Hepatocyte (in vitro differentiated cells): ENCODE measurements at regions not wholly inside any gene's neighbourhood (a gene's known extent, or its start where the extent isn't known, plus 50 kb on each side); places are given as distances from the start of the nearest gene placed in this dataset.

ENCODE experiments used
- DNase-seq: peaks from one replicate; pipeline ENCODE4 v3.0.0-alpha.2; 2016; ENCODE audit warnings: low spot score
- H2AFZ ChIP-seq: fragments of 200-600 bp; sonication (generic); 2 replicates; pipeline ENCODE4 v1.6.0; 2016; ENCODE audit warnings: antibody characterized with exemption, mild to moderate bottlenecking
- H3K27ac ChIP-seq: fragments of 200-600 bp; sonication (generic); 2 replicates; pipeline ENCODE4 v1.5.1; 2016; ENCODE audit warnings: mild to moderate bottlenecking
- H3K27me3 ChIP-seq: fragments of 200-600 bp; sonication (generic); 2 replicates; pipeline ENCODE4 v1.6.1; 2016
- H3K36me3 ChIP-seq: fragments of 200-600 bp; sonication (generic); replicated peaks from 2 replicates; pipeline ENCODE4 v1.5.1; 2016; ENCODE audit warnings: low read depth; ENCODE audit not compliant: insufficient read depth
- H3K4me1 ChIP-seq: fragments of 200-600 bp; sonication (generic); 2 replicates; pipeline ENCODE4 v1.5.1; 2016; ENCODE audit warnings: mild to moderate bottlenecking, moderate library complexity; ENCODE audit not compliant: insufficient read depth
- H3K4me2 ChIP-seq: fragments of 200-600 bp; sonication (generic); 2 replicates; pipeline ENCODE4 v1.6.0; 2016
- H3K4me3 ChIP-seq: fragments of 200-600 bp; sonication (generic); 2 replicates; pipeline ENCODE4 v1.5.1; 2016; ENCODE audit warnings: mild to moderate bottlenecking
- H3K79me2 ChIP-seq: fragments of 200-600 bp; sonication (generic); 2 replicates; pipeline ENCODE4 v1.6.0; 2017; ENCODE audit warnings: mild to moderate bottlenecking
- H3K9me2 ChIP-seq: fragments of 200-600 bp; sonication (generic); replicated peaks from 2 replicates; pipeline ENCODE4 v1.6.0; 2017; ENCODE audit warnings: mild to moderate bottlenecking; ENCODE audit not compliant: insufficient read depth
- H3K9me3 ChIP-seq: fragments of 200-600 bp; sonication (generic); 2 replicates; pipeline ENCODE4 v1.5.1; 2016; ENCODE audit warnings: low read depth, mild to moderate bottlenecking
- H4K20me1 ChIP-seq: fragments of 200-600 bp; sonication (generic); 2 replicates; pipeline ENCODE4 v1.6.0; 2016; ENCODE audit warnings: mild to moderate bottlenecking; ENCODE audit not compliant: insufficient read depth, poor library complexity, severe bottlenecking
- CTCF ChIP-seq: fragments of 200-600 bp; sonication (generic); IDR thresholded peaks from 2 replicates; pipeline ENCODE4 v1.5.1; 2016; ENCODE audit warnings: antibody characterized with exemption, mild to moderate bottlenecking; ENCODE audit not compliant: poor library complexity
- EZH2 ChIP-seq: fragments of 200-600 bp; sonication (generic); IDR thresholded peaks from 2 replicates; pipeline ENCODE4 v1.6.1; 2016; ENCODE audit warnings: antibody characterized with exemption, mild to moderate bottlenecking, borderline replicate concordance
- EZH2phosphoT487 ChIP-seq: fragments of 200-600 bp; sonication (generic); IDR thresholded peaks from one replicate; pipeline ENCODE4 v1.6.1; 2018; ENCODE audit warnings: antibody characterized with exemption, mild to moderate bottlenecking, low read depth, moderate library complexity; ENCODE audit not compliant: unreplicated experiment, severe bottlenecking
- WGBS: methylation state at CpG from one replicate; pipeline ENCODE4 v1.1.6; 2016; ENCODE audit warnings: low lambda C conversion rate; ENCODE audit errors: missing lambda C conversion rate; 5-methylcytosine and 5-hydroxymethylcytosine counted together

- H3K4me3 ChIP-seq = no peak overlapping the region
- H3K9me2 ChIP-seq = no peaks in the 10 kb centered on the region
- H3K4me1 ChIP-seq = no peaks in the 10 kb centered on the region
- no peaks in the 10 kb centered on the region for H4K20me1 ChIP-seq
- no peak for TF ChIP-seq EZH2
- no peak for TF ChIP-seq CTCF
- no peak for TF ChIP-seq EZH2phosphoT487
- H3K79me2 ChIP-seq = no peaks in the 10 kb centered on the region
- no peak for DNase-seq
- no peaks in the 10 kb centered on the region for H3K27me3 ChIP-seq
- no peaks in the 10 kb centered on the region for H3K36me3 ChIP-seq
- H3K27ac ChIP-seq = no peak overlapping the region
- H3K4me2 ChIP-seq = no peak overlapping the region
- WGBS = 20% methylated on average over 3 of the region's 3 CpGs
- no peaks in the 10 kb centered on the region for H3K9me3 ChIP-seq
- no peak overlapping the region for H2AFZ ChIP-seq
These were observed 146.6 kb upstream of the FSCB start for GRCh38 chr14:44653641-44654040.

- 94% methylated on average over 2 of the region's 2 CpGs for WGBS
- Histone ChIP-seq H3K27me3 (no peaks in the 10 kb centered on the region), H3K9me3 (no peaks in the 10 kb centered on the region), H3K36me3 (no peaks in the 10 kb centered on the region), H3K27ac (no peak overlapping the region), H4K20me1 (no peaks in the 10 kb centered on the region), H3K79me2 (no peaks in the 10 kb centered on the region), H3K4me1 (no peaks in the 10 kb centered on the region), H3K9me2 (no peaks in the 10 kb centered on the region), H3K4me3 (no peak overlapping the region), H3K4me2 (no peak overlapping the region), H2AFZ (no peak overlapping the region)
- TF ChIP-seq EZH2 (no peak), CTCF (no peak), EZH2phosphoT487 (no peak)
- DNase-seq = no peak
These were observed 145.6 kb upstream of the FSCB start for GRCh38 chr14:44652640-44653039.

DNA sequence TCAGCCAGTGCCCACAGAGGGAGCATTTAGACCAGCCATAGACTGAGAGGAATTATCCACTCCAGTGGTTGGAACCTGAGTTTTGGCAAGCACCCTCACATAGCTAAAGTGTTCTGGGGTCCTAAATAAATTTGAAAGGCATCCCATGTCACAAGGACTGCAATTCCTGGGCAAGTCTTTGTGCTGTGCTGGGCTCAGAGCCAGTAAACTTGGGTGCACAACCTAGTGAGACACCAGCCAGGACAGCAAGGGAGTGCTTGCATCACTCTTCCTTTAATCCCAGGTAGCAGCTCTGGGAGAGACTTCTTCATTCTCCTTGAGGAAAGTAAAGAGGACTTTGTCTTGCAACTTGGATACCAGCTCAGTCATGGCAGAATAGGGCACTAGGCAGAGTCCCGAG lies 142.0 kb upstream of the FSCB start:
- H3K4me2 ChIP-seq = no peak overlapping the region
- no peaks in the 10 kb centered on the region for H3K4me1 ChIP-seq
- H3K9me2 ChIP-seq = no peaks in the 10 kb centered on the region
- 100% methylated on average over 1 of the region's 1 CpG for WGBS
- TF ChIP-seq EZH2phosphoT487 (no peak), CTCF (no peak), EZH2 (no peak)
- H2AFZ ChIP-seq = no peak overlapping the region
- H3K27ac ChIP-seq = no peak overlapping the region
- H3K36me3 ChIP-seq = no peaks in the 10 kb centered on the region
- no peaks in the 10 kb centered on the region for H3K27me3 ChIP-seq
- no peak for DNase-seq
- H3K4me3 ChIP-seq = no peak overlapping the region
- H3K9me3 ChIP-seq = no peaks in the 10 kb centered on the region
- H3K79me2 ChIP-seq = no peaks in the 10 kb centered on the region
- no peaks in the 10 kb centered on the region for H4K20me1 ChIP-seq

DNA sequence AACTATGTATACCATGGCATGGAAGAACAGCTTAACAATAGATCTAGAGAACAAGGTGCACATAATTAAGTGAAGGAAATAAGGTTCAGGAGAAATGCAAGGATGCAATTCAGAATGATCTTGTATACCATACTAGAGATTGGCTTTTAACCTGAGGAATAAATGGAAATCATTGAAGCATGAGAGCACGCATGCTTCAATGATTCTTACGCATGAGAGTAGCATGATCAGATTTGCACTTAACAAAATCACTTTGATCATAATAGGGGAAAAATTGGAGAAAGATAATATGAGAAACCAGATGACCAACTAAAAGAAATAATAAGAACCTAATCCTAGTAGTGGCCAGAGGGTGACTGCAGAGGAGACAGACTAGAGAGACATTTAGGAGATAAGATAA lies 133.3 kb upstream of the FSCB start:
- DNase-seq = no peak
- peaks cover 9% of the 10 kb centered on the region for H3K4me1 ChIP-seq
- TF ChIP-seq EZH2phosphoT487 (no peak), EZH2 (no peak), CTCF (no peak)
- H4K20me1 ChIP-seq = no peaks in the 10 kb centered on the region
- no peaks in the 10 kb centered on the region for H3K9me3 ChIP-seq
- no peaks in the 10 kb centered on the region for H3K27me3 ChIP-seq
- no peaks in the 10 kb centered on the region for H3K79me2 ChIP-seq
- no peaks in the 10 kb centered on the region for H3K9me2 ChIP-seq
- H3K4me3 ChIP-seq = no peak overlapping the region
- H3K27ac ChIP-seq = no peak overlapping the region
- H3K4me2 ChIP-seq = no peak overlapping the region
- WGBS = 89% methylated on average over 2 of the region's 2 CpGs
- H3K36me3 ChIP-seq = no peaks in the 10 kb centered on the region
- no peak overlapping the region for H2AFZ ChIP-seq
